Prostate gland (tissue), 2 donors: ENCODE measurements at regions not wholly inside any gene's neighbourhood (a gene's known extent, or its start where the extent isn't known, plus 50 kb on each side); places are given as distances from the start of the nearest gene placed in this dataset.

Experiments used
- CTCF ChIP-seq, 4 experiments: fragments of 200-600 bp in 2 of 4; fragments of 450-650 bp in 2 of 4; sonication (generic) in 2 of 4; IDR thresholded peaks; 1 replicate in 3 of 4; 2 replicates in 1 of 4; pipeline ENCODE4 v1.5.1; 2016 to 2019; ENCODE audit warnings: antibody characterized with exemption in 4 of 4, mild to moderate bottlenecking in 2 of 4, moderate library complexity in 2 of 4
- POLR2A ChIP-seq: fragments of 450-650 bp; IDR thresholded peaks from one replicate; pipeline ENCODE4 v1.6.1; 2016; ENCODE audit warnings: antibody characterized with exemption, mild to moderate bottlenecking

GRCh38 chr4:173746424-173746823, 216.4 kb upstream of the HAND2 start:
- TF ChIP-seq POLR2A (no peak), CTCF (IDR thresholded peaks at IDR 0.05) (no peak)
